Stimulated activated CD8-positive, alpha-beta memory T cell treated with anti-CD3 and anti-CD28 coated beads, Interleukin-7, amount 100 ng/mL, for 48 hours (primary cell): ENCODE measurements at regions not wholly inside any gene's neighbourhood (a gene's known extent, or its start where the extent isn't known, plus 50 kb on each side); places are given as distances from the start of the nearest gene placed in this dataset.
"Not testable (repeated sequence)": the region's sequence is repeated elsewhere in the genome, so short reads cannot be mapped to it uniquely, and the experiment has no call there.

Source experiments
- DNase-seq, 2 donors: peaks; one replicate each; pipeline ENCODE4 v3.0.0-alpha.2; 2020; ENCODE audit warnings: low read depth in 1 of 2; ENCODE audit errors: extremely low read depth in 1 of 2

GRCh38 chr6:145538989-145539388, 196.3 kb downstream of the EPM2A start:
- no peak for DNase-seq

- no peak for DNase-seq
Measured at GRCh38 chr6:145539831-145540230, 195.5 kb downstream of the EPM2A start.

- DNase-seq = no peak
Measured at GRCh38 chr6:145540741-145541140, 194.6 kb downstream of the EPM2A start.

GRCh38 chr6:145544041-145544440, 191.3 kb downstream of the EPM2A start:
- no peak for DNase-seq

GRCh38 chr6:145544514-145544913, 190.8 kb downstream of the EPM2A start:
- DNase-seq = no peak

GRCh38 chr6:145546265-145546664, 189.1 kb downstream of the EPM2A start:
- no peak for DNase-seq

- DNase-seq = no peak
Measured at GRCh38 chr6:145547594-145548335, 187.6 kb downstream of the EPM2A start.

- no peak for DNase-seq
Measured at GRCh38 chr6:145548933-145549648, 186.2 kb downstream of the EPM2A start.

GRCh38 chr6:145551164-145551563, 184.2 kb downstream of the EPM2A start:
- DNase-seq = no peak

GRCh38 chr6:145555084-145555483, 180.2 kb downstream of the EPM2A start:
- no peak for DNase-seq

- DNase-seq = no peak
Measured at GRCh38 chr6:145557474-145557873, 177.8 kb downstream of the EPM2A start.

- DNase-seq = no peak
Measured at GRCh38 chr6:145559836-145560235, 175.5 kb downstream of the EPM2A start.

- no peak for DNase-seq
Measured at GRCh38 chr6:145561095-145562072, 173.9 kb downstream of the EPM2A start.

- DNase-seq = no peak
Measured at GRCh38 chr6:145562771-145563615, 172.3 kb downstream of the EPM2A start.

- DNase-seq = no peak
Measured at GRCh38 chr6:145564553-145564952, 170.8 kb downstream of the EPM2A start.

GRCh38 chr6:145567684-145568252, 167.6 kb downstream of the EPM2A start:
- DNase-seq = no peak

GRCh38 chr6:145569140-145569539, 166.2 kb downstream of the EPM2A start:
- DNase-seq = no peak

GRCh38 chr6:145570336-145570735, 165.0 kb downstream of the EPM2A start:
- DNase-seq = not testable (repeated sequence)

GRCh38 chr6:145574269-145574668, 161.1 kb downstream of the EPM2A start:
- DNase-seq = not testable (repeated sequence)
